ENCODE measurements at regions not wholly inside any gene's neighbourhood (a gene's known extent, or its start where the extent isn't known, plus 50 kb on each side); places are given as distances from the start of the nearest gene placed in this dataset.
A peak's percentile ranks its signal among the peaks of the same experiment; 100 is the strongest.

DNA sequence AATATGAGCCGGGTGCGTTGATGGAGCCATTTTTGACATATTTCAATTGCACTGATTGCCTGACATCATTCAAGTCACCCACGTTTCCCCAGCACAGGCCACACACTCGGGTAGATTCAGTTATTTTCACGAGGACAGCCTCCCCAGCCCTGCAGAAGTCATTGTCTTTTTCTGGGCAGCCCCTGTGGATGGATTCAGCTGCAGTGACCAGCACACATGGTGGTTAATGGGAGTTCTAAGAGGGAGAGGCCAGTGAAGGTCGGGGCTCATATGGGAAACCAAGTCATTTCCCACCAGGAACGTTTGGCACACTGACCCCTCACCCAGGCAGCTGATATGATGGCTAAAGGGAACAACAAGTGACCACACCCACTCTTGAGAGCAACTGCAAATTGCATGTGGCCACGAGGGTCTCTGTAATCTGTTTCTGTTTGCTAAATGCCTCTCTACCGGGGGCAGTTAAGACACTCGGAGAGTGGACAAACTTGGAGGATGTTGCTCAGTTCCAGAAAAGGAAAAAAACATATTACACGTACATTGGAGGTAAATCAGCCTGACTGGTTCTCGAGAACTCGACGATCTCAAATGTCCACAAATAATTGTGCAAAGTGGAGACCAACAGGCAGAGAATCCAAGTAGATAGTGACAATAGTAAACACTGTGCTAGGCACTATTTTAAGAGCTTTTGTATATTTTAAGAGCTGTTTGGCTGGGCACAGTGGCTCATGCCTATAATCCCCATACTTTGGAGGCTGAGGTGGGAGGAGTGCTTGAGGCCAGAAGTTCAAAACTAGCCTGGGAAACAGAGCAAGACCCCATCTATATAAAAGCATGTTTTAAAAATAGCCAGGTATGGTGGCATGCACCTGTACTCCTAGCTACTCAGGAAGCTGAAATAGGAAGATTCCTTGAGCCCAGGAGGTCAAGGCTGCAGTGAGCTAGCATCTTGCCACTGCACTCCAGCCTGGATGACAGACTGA is 167.2 kb upstream of the IRF2BP2 start (continued):
- TF ChIP-seq, protein P1, sequence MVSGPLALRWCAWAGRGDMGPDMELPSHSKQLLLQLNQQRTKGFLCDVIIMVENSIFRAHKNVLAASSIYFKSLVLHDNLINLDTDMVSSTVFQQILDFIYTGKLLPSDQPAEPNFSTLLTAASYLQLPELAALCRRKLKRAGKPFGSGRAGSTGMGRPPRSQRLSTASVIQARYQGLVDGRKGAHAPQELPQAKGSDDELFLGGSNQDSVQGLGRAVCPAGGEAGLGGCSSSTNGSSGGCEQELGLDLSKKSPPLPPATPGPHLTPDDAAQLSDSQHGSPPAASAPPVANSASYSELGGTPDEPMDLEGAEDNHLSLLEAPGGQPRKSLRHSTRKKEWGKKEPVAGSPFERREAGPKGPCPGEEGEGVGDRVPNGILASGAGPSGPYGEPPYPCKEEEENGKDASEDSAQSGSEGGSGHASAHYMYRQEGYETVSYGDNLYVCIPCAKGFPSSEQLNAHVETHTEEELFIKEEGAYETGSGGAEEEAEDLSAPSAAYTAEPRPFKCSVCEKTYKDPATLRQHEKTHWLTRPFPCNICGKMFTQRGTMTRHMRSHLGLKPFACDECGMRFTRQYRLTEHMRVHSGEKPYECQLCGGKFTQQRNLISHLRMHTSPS (CRISPR knock-in tag; IDR thresholded peaks at IDR 0.05; ENCODE audit: low read depth) = no peak
- TF ChIP-seq XRCC5 (optimal IDR thresholded peaks at IDR 0.05; ENCODE audit: low read length) = no peak
- TF ChIP-seq, protein P2, sequence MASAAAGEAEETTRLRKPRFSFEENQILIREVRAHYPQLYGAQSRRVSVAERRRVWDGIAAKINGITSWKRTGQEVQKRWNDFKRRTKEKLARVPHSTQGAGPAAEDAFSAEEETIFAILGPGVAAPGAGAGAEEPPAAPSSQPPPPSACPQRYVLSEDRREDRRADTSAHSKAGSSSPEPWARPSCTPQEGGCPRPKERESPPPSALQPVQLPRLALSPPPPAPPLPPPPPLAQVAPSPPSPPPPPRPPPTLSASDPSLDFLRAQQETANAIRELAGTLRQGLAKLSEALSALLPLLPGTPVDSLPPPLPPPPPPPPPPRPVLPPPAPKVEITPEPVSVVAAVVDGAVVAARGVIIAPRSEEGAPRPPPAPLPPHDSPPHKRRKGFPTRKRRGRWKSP (CRISPR knock-in tag; IDR thresholded peaks at IDR 0.05) = 0 out of 2 replicates have a peak, but pooled peaks have one; percentile 30
- TF ChIP-seq EED (CRISPR knock-in tag; IDR thresholded peaks at IDR 0.05) = 0 out of 2 replicates have a peak, but pooled peaks have one; percentile 23
- 0 out of 2 replicates have a peak, but pooled peaks have one; percentile 58 for TF ChIP-seq ZNF296 (CRISPR knock-in tag; conservative IDR thresholded peaks at IDR 0.05)
- TF ChIP-seq, protein P3, sequence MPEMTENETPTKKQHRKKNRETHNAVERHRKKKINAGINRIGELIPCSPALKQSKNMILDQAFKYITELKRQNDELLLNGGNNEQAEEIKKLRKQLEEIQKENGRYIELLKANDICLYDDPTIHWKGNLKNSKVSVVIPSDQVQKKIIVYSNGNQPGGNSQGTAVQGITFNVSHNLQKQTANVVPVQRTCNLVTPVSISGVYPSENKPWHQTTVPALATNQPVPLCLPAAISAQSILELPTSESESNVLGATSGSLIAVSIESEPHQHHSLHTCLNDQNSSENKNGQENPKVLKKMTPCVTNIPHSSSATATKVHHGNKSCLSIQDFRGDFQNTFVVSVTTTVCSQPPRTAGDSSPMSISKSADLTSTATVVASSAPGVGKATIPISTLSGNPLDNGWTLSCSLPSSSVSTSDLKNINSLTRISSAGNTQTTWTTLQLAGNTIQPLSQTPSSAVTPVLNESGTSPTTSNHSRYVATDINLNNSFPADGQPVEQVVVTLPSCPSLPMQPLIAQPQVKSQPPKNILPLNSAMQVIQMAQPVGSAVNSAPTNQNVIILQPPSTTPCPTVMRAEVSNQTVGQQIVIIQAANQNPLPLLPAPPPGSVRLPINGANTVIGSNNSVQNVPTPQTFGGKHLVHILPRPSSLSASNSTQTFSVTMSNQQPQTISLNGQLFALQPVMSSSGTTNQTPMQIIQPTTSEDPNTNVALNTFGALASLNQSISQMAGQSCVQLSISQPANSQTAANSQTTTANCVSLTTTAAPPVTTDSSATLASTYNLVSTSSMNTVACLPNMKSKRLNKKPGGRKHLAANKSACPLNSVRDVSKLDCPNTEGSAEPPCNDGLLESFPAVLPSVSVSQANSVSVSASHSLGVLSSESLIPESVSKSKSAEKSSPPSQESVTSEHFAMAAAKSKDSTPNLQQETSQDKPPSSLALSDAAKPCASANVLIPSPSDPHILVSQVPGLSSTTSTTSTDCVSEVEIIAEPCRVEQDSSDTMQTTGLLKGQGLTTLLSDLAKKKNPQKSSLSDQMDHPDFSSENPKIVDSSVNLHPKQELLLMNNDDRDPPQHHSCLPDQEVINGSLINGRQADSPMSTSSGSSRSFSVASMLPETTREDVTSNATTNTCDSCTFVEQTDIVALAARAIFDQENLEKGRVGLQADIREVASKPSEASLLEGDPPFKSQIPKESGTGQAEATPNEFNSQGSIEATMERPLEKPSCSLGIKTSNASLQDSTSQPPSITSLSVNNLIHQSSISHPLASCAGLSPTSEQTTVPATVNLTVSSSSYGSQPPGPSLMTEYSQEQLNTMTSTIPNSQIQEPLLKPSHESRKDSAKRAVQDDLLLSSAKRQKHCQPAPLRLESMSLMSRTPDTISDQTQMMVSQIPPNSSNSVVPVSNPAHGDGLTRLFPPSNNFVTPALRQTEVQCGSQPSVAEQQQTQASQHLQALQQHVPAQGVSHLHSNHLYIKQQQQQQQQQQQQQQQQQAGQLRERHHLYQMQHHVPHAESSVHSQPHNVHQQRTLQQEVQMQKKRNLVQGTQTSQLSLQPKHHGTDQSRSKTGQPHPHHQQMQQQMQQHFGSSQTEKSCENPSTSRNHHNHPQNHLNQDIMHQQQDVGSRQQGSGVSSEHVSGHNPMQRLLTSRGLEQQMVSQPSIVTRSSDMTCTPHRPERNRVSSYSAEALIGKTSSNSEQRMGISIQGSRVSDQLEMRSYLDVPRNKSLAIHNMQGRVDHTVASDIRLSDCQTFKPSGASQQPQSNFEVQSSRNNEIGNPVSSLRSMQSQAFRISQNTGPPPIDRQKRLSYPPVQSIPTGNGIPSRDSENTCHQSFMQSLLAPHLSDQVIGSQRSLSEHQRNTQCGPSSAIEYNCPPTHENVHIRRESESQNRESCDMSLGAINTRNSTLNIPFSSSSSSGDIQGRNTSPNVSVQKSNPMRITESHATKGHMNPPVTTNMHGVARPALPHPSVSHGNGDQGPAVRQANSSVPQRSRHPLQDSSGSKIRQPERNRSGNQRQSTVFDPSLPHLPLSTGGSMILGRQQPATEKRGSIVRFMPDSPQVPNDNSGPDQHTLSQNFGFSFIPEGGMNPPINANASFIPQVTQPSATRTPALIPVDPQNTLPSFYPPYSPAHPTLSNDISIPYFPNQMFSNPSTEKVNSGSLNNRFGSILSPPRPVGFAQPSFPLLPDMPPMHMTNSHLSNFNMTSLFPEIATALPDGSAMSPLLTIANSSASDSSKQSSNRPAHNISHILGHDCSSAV (CRISPR knock-in tag; IDR thresholded peaks at IDR 0.05; ENCODE audit: borderline replicate concordance) = no peak
- TF ChIP-seq, protein P4, sequence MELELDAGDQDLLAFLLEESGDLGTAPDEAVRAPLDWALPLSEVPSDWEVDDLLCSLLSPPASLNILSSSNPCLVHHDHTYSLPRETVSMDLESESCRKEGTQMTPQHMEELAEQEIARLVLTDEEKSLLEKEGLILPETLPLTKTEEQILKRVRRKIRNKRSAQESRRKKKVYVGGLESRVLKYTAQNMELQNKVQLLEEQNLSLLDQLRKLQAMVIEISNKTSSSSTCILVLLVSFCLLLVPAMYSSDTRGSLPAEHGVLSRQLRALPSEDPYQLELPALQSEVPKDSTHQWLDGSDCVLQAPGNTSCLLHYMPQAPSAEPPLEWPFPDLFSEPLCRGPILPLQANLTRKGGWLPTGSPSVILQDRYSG (CRISPR knock-in tag; IDR thresholded peaks at IDR 0.05) = no peak
- no peak for TF ChIP-seq NFIC (IDR thresholded peaks at IDR 0.05; ENCODE audit: low read length)
- TF ChIP-seq THAP11 (CRISPR knock-in tag; IDR thresholded peaks at IDR 0.05) = no peak
- TF ChIP-seq ZNF44 (CRISPR knock-in tag; IDR thresholded peaks at IDR 0.05) = no peak
- no peak for TF ChIP-seq ZC3H13 (CRISPR knock-in tag; IDR thresholded peaks at IDR 0.05)
- TF ChIP-seq ZNF496 (CRISPR knock-in tag; IDR thresholded peaks at IDR 0.05; ENCODE audit: insufficient replicate concordance) = no peak
- no peak for TF ChIP-seq RBAK (CRISPR knock-in tag; IDR thresholded peaks at IDR 0.05)
- peak; percentile 65; the same call in 1 of the 2 replicates for TF ChIP-seq AHR (CRISPR knock-in tag; IDR thresholded peaks at IDR 0.05)
